HFF-Myc (cell line): ENCODE measurements at regions not wholly inside any gene's neighbourhood (a gene's known extent, or its start where the extent isn't known, plus 50 kb on each side); places are given as distances from the start of the nearest gene placed in this dataset.
A peak's percentile ranks its signal among the peaks of the same experiment; 100 is the strongest.

Experiments
- DNase-seq: peaks from one replicate; pipeline ENCODE4 v3.0.0-alpha.2; 2011; ENCODE audit warnings: low read depth; ENCODE audit errors: extremely low read depth
- H3K4me3 ChIP-seq: replicated peaks from 2 replicates; pipeline ENCODE4 v1.5.1; 2011; ENCODE audit warnings: low read depth, mild to moderate bottlenecking, control low read depth, low read length
- TF ChIP-seq, protein P1 (sequence below): IDR thresholded peaks from 2 replicates; pipeline ENCODE4 v1.5.1; 2012; ENCODE audit warnings: mild to moderate bottlenecking, low read depth, low read length, control low read depth; ENCODE audit errors: missing control alignments

DNA sequence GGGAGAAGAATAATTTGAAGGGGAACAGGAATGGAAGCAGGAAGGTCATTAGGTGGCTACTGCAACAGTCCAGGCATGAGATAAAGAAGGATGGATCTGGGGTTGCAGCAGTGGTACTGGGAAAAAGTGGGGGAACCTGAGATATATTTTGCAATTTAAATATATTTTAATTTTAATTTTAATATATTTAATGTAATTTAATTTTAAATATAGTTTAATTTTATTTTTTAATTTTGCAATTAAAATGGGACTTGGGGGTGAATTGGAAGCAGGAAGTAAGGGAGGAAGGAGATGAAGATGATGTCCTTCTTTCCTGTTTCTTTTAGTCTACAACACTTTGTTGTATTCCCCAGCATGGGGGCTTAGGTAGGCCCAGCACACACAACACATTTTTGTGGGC lies 369.8 kb downstream of the GADD45G start:
- TF ChIP-seq, protein P1, sequence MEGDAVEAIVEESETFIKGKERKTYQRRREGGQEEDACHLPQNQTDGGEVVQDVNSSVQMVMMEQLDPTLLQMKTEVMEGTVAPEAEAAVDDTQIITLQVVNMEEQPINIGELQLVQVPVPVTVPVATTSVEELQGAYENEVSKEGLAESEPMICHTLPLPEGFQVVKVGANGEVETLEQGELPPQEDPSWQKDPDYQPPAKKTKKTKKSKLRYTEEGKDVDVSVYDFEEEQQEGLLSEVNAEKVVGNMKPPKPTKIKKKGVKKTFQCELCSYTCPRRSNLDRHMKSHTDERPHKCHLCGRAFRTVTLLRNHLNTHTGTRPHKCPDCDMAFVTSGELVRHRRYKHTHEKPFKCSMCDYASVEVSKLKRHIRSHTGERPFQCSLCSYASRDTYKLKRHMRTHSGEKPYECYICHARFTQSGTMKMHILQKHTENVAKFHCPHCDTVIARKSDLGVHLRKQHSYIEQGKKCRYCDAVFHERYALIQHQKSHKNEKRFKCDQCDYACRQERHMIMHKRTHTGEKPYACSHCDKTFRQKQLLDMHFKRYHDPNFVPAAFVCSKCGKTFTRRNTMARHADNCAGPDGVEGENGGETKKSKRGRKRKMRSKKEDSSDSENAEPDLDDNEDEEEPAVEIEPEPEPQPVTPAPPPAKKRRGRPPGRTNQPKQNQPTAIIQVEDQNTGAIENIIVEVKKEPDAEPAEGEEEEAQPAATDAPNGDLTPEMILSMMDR = no peak
- no peak for DNase-seq
- no peak overlapping the region for H3K4me3 ChIP-seq

DNA sequence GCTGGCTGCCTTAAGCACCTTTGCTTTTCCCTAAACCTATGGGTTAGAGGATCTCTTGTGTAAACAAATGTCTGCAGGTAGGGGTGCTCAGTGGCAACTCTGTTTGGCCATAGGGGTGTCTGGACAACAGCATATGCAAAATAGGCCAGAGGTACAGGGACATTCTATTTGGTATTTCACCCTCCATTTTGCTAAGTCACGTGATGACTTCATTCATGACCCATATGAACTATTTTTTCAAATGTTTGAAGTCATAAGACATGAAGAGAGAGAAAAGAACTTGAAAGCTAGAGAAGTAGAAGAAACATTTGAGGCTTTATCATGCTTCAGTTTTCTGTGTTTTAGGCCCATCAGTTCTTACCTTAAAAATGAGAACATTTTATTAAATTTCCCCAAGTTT lies 370.2 kb downstream of the GADD45G start:
- DNase-seq = no peak
- TF ChIP-seq, protein P1 = no peak
- no peak overlapping the region for H3K4me3 ChIP-seq

DNA sequence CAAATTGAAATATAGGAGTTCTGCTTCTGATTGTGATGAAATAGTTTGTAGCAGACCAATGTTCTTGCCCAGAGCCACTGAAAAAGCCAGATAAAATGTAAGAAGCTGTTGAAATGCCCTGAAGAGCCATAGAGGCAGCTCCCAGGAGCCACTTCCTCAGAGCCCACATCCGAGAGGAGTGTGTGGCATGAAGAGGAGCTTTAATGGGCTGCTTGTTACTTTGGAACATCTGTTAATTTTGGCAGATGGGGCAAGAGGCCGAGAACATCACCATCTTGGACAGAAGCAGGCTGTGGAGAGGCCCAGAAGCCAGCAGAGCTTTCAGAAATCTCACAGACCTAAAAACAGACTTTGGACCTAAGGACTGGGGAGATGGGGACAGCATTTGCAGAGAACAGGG lies 370.8 kb downstream of the GADD45G start:
- TF ChIP-seq, protein P1 = no peak
- no peak for DNase-seq
- H3K4me3 ChIP-seq = no peak overlapping the region

DNA sequence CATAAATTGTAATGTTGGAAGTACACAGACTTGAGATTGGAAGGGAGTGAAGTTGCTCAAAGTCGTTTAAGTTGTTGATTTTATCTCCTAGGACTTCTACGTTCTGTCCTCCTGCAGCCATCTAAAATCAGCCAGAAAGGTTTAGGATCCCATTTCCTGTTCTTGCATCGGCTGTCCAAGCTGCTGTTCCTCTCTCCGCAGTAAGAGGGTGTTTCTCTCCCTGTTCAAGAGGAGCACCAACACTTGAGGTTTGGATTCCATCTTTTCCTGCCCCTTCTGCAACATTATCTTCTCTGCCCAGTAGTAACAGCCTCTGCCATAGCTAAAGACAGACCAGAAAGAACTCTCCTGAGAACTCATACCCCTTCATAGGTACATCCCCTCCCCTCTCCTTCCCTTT lies 373.4 kb downstream of the GADD45G start:
- no peak overlapping the region for H3K4me3 ChIP-seq
- DNase-seq = no peak
- TF ChIP-seq, protein P1 = peak; percentile 28

DNA sequence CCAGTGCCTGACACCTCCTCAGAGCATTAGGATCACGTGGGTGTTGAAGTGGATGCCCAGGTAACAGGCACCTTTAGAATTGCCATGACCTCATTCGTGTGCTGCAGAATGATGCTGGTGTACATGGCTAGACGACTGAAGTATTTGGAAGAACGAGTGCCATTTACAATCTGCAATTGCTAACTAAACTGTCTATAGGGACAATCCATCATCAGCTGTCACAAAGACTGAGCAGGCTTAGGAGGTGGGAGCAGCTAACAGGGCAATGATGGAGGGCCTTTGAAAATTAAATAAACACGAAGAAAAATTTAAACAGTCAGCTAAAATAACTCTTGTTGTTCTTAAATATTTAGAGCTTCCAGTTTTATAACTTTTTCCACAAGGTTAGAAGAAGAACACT lies 375.8 kb downstream of the GADD45G start:
- TF ChIP-seq, protein P1 = no peak
- no peak overlapping the region for H3K4me3 ChIP-seq
- DNase-seq = no peak

DNA sequence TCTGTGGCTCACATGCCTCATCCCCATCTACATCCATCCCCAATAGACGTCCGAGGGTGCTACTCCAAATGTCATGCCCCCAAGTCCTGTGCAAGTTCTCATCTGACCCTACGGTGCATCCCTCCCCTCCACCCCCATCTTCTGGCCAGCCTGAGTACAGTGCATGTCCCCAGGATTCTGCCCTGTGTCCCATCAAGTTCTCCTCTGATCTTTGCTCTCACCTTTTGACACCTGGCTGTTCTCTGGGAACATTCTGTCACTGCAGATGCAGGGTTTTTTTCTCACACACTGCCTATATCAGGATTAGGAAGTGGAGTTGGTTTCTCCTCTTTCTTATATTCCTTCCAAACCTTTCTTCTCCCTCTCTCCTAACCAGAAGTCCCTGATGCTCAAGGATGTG lies 377.2 kb downstream of the GADD45G start:
- no peak for DNase-seq
- H3K4me3 ChIP-seq = no peak overlapping the region
- TF ChIP-seq, protein P1 = no peak

DNA sequence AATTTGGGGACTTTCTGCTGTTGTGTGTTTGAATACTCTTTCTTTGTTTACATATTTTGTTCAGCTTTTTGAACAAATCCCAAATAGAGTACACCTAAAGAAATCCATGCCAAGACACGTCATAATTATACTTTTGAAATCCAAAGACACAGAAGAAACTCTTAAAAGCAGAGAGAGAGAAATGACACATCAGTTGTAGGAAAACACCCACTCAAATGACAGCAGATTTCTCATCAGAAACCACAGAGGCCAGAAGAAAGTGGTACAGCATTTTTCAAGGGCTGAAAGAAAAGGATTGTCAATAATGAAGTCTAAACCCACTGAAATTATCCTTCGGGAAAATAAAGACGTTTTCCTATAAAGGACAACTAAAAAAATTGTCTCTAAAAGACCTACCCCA lies 378.6 kb downstream of the GADD45G start:
- TF ChIP-seq, protein P1 = no peak
- DNase-seq = no peak
- H3K4me3 ChIP-seq = no peak overlapping the region
